WI38 (cell line): ENCODE measurements at regions not wholly inside any gene's neighbourhood (a gene's known extent, or its start where the extent isn't known, plus 50 kb on each side); places are given as distances from the start of the nearest gene placed in this dataset.

ENCODE experiments used
- H3K4me3 ChIP-seq: 2 replicates; pipeline ENCODE4 v1.5.1; 2011; ENCODE audit warnings: low read depth, mild to moderate bottlenecking, control low read depth, low read length
- TF ChIP-seq, protein P1 (sequence below): IDR thresholded peaks from 2 replicates; pipeline ENCODE4 v1.5.1; 2012; ENCODE audit warnings: low read depth, mild to moderate bottlenecking, control low read depth, low read length

DNA sequence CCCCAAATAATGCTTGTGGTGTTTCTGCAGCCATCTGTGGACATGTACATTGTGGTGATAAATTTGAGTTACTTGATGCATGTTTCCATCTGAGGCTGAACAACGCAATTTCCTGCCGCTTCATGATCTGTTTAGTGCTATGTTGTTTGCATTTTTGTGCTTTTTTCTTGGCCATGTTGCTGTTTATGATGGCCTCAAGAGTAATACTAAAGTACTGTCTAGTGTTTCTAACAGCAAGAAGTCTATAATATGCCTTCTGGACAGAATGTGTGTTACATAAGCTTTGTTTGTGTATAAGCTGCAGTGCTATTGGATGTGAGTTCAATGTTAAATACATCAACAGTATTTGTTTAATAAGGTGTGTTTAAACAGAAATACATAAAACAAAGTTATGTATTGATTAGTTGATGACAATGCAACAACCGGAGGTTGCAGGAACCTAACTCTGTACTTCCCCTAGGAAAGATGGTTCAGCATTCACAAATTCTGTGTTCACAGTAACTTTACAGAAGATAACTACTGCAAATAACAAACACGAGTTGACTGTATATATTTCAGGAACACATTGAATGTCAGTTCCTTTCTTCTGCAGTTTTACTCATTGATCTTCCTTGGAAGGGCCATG lies 114.8 kb upstream of the USP24 start:
- H3K4me3 ChIP-seq, result no peak overlapping the region
- TF ChIP-seq, protein P1, sequence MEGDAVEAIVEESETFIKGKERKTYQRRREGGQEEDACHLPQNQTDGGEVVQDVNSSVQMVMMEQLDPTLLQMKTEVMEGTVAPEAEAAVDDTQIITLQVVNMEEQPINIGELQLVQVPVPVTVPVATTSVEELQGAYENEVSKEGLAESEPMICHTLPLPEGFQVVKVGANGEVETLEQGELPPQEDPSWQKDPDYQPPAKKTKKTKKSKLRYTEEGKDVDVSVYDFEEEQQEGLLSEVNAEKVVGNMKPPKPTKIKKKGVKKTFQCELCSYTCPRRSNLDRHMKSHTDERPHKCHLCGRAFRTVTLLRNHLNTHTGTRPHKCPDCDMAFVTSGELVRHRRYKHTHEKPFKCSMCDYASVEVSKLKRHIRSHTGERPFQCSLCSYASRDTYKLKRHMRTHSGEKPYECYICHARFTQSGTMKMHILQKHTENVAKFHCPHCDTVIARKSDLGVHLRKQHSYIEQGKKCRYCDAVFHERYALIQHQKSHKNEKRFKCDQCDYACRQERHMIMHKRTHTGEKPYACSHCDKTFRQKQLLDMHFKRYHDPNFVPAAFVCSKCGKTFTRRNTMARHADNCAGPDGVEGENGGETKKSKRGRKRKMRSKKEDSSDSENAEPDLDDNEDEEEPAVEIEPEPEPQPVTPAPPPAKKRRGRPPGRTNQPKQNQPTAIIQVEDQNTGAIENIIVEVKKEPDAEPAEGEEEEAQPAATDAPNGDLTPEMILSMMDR, result no peak

DNA sequence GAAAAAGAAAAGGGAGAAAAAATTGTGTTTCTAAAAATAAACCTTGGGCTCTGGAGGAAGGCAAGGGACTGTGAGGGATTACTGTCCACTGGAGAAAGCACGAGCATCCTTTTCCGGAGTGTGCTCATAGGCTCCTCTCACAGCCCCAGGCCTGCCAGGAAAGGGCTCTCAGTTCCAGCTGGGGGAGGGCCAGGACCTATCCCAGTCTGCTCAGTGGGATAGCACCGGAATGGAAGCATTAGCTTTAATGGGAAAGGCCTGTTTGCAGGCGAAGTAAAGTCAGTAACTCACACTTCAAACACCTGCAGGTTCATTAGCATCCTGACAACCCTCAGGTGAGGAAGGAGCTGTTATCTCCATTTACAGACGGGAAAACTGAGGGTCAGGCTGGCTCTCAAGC lies 113.9 kb upstream of the USP24 start:
- H3K4me3 ChIP-seq, result no peak overlapping the region
- TF ChIP-seq, protein P1, result no peak

DNA sequence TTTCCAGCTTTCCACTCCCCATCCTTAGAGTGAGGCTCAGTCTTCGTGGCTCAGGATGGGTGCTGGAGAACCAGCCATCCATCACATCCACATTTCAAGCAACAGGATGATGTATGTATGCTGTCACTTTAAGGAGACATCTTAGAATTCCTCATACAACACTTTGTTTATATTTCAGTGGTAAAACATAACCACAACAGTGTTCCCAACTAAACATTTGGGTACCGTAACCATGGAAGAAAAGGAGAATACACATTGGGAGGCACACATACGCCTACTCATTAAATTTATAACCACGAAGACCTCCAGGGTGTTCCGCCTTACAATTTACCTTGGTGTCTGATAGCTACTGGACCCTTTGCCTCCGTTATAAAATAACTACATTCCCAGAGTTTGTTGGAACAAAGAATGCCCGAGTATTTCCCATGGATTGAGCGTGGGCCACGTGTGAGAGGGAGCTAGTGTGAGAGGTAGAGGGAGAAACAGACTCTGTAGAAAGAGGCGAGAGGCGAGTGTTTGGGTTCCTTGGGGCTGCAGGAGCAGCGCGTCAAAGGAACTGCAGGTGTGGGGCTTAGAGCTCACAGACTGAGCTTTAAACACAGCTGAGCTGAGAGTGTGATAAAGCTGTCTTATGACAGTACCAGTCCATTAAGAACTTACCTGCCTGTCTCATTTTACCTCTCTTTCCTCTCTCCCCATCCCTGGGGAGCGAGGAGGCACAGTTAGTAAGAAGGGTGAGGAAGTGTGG lies 111.5 kb upstream of the USP24 start:
- no peak overlapping the region for H3K4me3 ChIP-seq
- TF ChIP-seq, protein P1, result no peak

DNA sequence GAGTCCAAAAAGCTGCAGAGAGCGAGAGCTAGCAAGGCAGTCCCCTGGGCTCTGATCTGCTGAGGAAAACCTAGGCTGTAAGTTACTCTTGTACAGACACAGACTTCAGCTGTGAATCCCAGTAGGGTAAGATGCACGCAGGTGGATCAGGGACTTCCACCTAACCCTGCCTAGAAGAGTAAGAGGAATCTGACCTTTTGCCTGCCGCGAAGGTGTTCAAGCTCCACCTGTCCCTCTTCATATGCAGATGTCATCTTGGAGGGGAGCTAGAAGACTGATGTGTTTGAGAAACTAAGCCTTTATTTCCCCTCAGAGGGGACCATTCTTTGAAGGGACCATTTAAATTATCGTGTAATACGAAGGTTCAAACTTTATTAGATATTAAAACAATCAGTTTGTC lies 108.6 kb upstream of the USP24 start:
- H3K4me3 ChIP-seq, result no peak overlapping the region

DNA sequence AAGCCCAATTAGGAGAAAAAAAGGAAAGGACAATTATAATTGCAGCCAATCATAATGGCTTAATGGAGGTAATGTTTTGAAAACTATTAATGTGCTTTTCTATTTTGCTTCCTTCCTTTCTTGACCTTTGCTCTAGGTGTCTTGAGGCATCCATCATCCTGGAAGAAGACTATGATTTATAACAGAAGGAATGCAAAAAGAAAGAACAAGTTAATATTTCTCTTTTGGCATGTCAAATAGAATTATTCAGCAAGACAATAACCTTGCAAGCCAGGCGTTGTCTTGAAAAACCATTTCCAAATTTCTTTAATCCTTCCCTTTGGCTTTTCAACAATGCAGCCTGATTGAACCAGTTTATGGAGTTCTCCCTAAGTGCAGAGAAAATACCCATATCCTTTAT lies 107.7 kb upstream of the USP24 start:
- TF ChIP-seq, protein P1, result no peak
- H3K4me3 ChIP-seq, result no peak overlapping the region

More for the DNA sequence above, 108.6 kb upstream of the USP24 start:
- TF ChIP-seq, protein P1, result no peak

DNA sequence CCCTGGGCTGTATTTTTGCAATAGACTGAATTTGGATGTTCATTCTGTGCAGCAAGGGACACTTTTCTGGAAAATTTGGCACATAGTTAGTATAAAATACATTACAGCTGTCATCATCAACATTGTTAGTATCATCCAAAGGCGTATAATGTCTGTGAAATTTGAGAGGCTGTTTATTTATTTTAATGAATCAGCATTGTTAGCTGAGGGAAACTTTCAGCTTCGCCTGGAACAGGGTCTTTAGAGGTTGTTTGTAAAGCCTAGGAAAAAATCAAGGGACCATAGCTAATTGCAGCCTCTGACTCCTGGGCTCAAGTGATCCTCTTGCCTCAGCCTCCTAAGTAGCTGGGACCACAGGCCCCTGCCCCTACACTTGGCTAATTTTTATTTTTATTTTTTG lies 106.8 kb upstream of the USP24 start:
- TF ChIP-seq, protein P1, result no peak
- no peak overlapping the region for H3K4me3 ChIP-seq

DNA sequence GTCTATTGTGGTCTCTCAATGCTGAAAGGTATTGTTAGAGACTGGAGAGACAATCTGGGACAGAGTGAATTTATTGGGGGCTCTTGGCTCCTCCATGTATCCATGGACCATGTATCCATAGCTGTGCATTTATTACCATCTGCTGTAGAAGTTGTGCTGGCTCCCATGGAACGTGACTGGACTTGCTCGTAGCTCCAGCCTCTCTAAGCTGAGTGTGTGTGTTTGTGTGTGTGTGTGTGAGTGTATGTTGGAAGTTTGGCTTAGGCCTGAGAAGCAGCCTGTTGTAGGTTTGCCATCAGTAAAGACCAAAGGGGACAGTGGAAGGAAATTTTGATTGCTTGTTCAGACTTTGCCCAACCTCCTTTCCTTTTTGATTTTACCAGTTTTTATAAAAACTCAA lies 105.7 kb upstream of the USP24 start:
- TF ChIP-seq, protein P1, result no peak
- H3K4me3 ChIP-seq, result no peak overlapping the region
